Esophagus squamous epithelium (tissue), 5 donors: ENCODE measurements at regions not wholly inside any gene's neighbourhood (a gene's known extent, or its start where the extent isn't known, plus 50 kb on each side); places are given as distances from the start of the nearest gene placed in this dataset.

Experiments
- DNase-seq: peaks from one replicate; lab custom pipeline; 2025; lab: John Stamatoyannopoulos, UW
- H3K27ac ChIP-seq, 4 donors: fragments of 200-600 bp; sonication (generic); one replicate each; pipeline ENCODE4 v1.5.1; 2016 to 2019; ENCODE audit warnings: mild to moderate bottlenecking in 1 of 4
- H3K27me3 ChIP-seq, 4 donors: fragments of 200-600 bp; sonication (generic); 1 replicate in 3 of 4; 2 replicates in 1 of 4; pipeline versions ENCODE4 v1.5.1 to v1.6.0; 2017 to 2021; ENCODE audit warnings: antibody characterized with exemption in 1 of 4
- H3K36me3 ChIP-seq, 3 donors: fragments of 200-600 bp; sonication (generic); one replicate each; pipeline ENCODE4 v1.5.1; 2016 to 2019
- H3K4me1 ChIP-seq, 3 donors: fragments of 200-600 bp; sonication (generic); one replicate each; pipeline ENCODE4 v1.5.1; 2017 to 2019
- H3K4me3 ChIP-seq, 4 donors: fragments of 200-600 bp; sonication (generic); 1 replicate in 3 of 4; 2 replicates in 1 of 4; pipeline ENCODE4 v1.5.1; 2016 to 2019; ENCODE audit warnings: mild to moderate bottlenecking in 2 of 4, moderate library complexity in 1 of 4
- H3K9me3 ChIP-seq, 3 donors: fragments of 200-600 bp; sonication (generic); one replicate each; pipeline ENCODE4 v1.5.1; 2016 to 2019
- CTCF ChIP-seq, 6 experiments: fragments of 450-650 bp in 4 of 6; fragments of 200-600 bp in 2 of 6; sonication (generic) in 2 of 6; IDR thresholded peaks; one replicate each; pipeline ENCODE4 v1.5.1; 2016 to 2019; ENCODE audit warnings: antibody characterized with exemption in 6 of 6, mild to moderate bottlenecking in 4 of 6, moderate library complexity in 4 of 6
- POLR2A ChIP-seq, 4 donors: fragments of 450-650 bp; IDR thresholded peaks; one replicate each; pipeline ENCODE4 v1.6.1; 2017; ENCODE audit warnings: antibody characterized with exemption in 4 of 4, mild to moderate bottlenecking in 4 of 4, moderate library complexity in 3 of 4
- WGBS, 2 donors: methylation state at CpG; one replicate each; pipeline ENCODE4 v1.1.5; 2018; 5-methylcytosine and 5-hydroxymethylcytosine counted together
- intact Hi-C: fragments of 100-400 bp; cut with DNase I; formaldehyde crosslinking; loops from one replicate; pipeline ENCODE4 v1.15.0; 2022
- donor health status: DM: yes; HTN: yes; CAD: no.

- intact Hi-C loops: no loop called here
- no peak for DNase-seq
- Histone ChIP-seq H3K4me3 (no peak overlapping the region), H3K27ac (peak overlapping the region in 2 of 4 donors; percentile 75 to 90), H3K4me1 (peaks cover 32 to 62% (median 41%) of the 10 kb centered on the region in 3 donors), H3K27me3 (no peaks in the 10 kb centered on the region), H3K36me3 (no peaks in the 10 kb centered on the region), H3K9me3 (no peaks in the 10 kb centered on the region)
- WGBS, 2 donors: 70 to 80% methylated on average over 9 to 12 of the region's 20 CpGs
- no peak for TF ChIP-seq POLR2A (IDR thresholded peaks at IDR 0.05)
Measured at GRCh38 chr15:31267161-31268107, 59.2 kb upstream of the KLF13 start.

GRCh38 chr15:31268108-31268501, 58.5 kb upstream of the KLF13 start:
- WGBS, 2 donors: 11 to 55% methylated on average over 1 of the region's 2 CpGs
- TF ChIP-seq CTCF (IDR thresholded peaks at IDR 0.05) (no peak), POLR2A (IDR thresholded peaks at IDR 0.05) (no peak)

GRCh38 chr15:31268911-31269784, 57.5 kb upstream of the KLF13 start:
- intact Hi-C loops: no loop called here
- peaks cover 23 to 55% (median 27%) of the 10 kb centered on the region in 3 donors for H3K4me1 ChIP-seq
- TF ChIP-seq CTCF (IDR thresholded peaks at IDR 0.05) (no peak), POLR2A (IDR thresholded peaks at IDR 0.05) (no peak)
- H3K27me3 ChIP-seq: no peaks in the 10 kb centered on the region
- H3K4me3 ChIP-seq: no peak overlapping the region
- no peak overlapping the region for H3K27ac ChIP-seq
- 85 to 86% methylated on average over 7 to 10 of the region's 11 CpGs for WGBS, 2 donors
- no peak for DNase-seq
- H3K9me3 ChIP-seq: no peaks in the 10 kb centered on the region
- H3K36me3 ChIP-seq: no peaks in the 10 kb centered on the region

More at GRCh38 chr15:31268108-31268501, 58.5 kb upstream of the KLF13 start:
- Histone ChIP-seq H3K4me1 (peaks cover 31 to 62% (median 38%) of the 10 kb centered on the region in 3 donors), H3K36me3 (no peaks in the 10 kb centered on the region), H3K27me3 (no peaks in the 10 kb centered on the region), H3K27ac (no peak overlapping the region), H3K9me3 (no peaks in the 10 kb centered on the region), H3K4me3 (no peak overlapping the region)
- no peak for DNase-seq
- intact Hi-C loops: no loop called here

GRCh38 chr15:31269816-31270575, 56.6 kb upstream of the KLF13 start:
- Histone ChIP-seq H3K9me3 (no peaks in the 10 kb centered on the region), H3K36me3 (no peaks in the 10 kb centered on the region), H3K4me3 (no peak overlapping the region), H3K4me1 (peaks cover 16 to 46% (median 19%) of the 10 kb centered on the region in 3 donors), H3K27ac (no peak overlapping the region), H3K27me3 (no peaks in the 10 kb centered on the region)
- no peak for DNase-seq
- TF ChIP-seq POLR2A (IDR thresholded peaks at IDR 0.05) (no peak), CTCF (IDR thresholded peaks at IDR 0.05) (no peak)
- 89 to 90% methylated on average over 5 of the region's 5 CpGs for WGBS, 2 donors
- intact Hi-C loops: no loop called here

- Histone ChIP-seq H3K9me3 (no peaks in the 10 kb centered on the region), H3K27ac (no peak overlapping the region), H3K4me1 (peaks cover 11 to 39% (median 12%) of the 10 kb centered on the region in 3 donors), H3K36me3 (no peaks in the 10 kb centered on the region), H3K4me3 (no peak overlapping the region), H3K27me3 (no peaks in the 10 kb centered on the region)
- intact Hi-C loops: no loop called here
- DNase-seq: no peak
- TF ChIP-seq CTCF (IDR thresholded peaks at IDR 0.05) (no peak), POLR2A (IDR thresholded peaks at IDR 0.05) (no peak)
- WGBS, 2 donors: 91 to 94% methylated on average over 1 to 2 of the region's 2 CpGs
Measured at GRCh38 chr15:31270767-31271166, 55.9 kb upstream of the KLF13 start.
